Stimulated activated naive B cell treated with anti-CD40 and anti-IgM and Interleukin-4, amounts not matched to agents 10 μg/mL and 1 μg/mL and 100 μg/mL, for 72 hours (primary cell): ENCODE measurements at regions not wholly inside any gene's neighbourhood (a gene's known extent, or its start where the extent isn't known, plus 50 kb on each side); places are given as distances from the start of the nearest gene placed in this dataset.

Experiments
- ATAC-seq, 2 donors: fragments of 150-1000 bp; cut with Tn5 transposase; replicated peaks; 2 replicates each; pipeline ENCODE4 v1.10.0; 2021; ENCODE audit warnings: moderate library complexity in 1 of 2
- DNase-seq: peaks from one replicate; pipeline ENCODE4 v3.0.0; 2021
- H3K27ac Mint-ChIP-seq: one replicate; pipeline ENCODE4 v1.8.0; 2022; ENCODE audit warnings: mild to moderate bottlenecking, mixed read lengths
- H3K27me3 Mint-ChIP-seq, 2 donors: one replicate each; pipeline ENCODE4 v1.8.0; 2022; ENCODE audit warnings: mixed read lengths in 2 of 2
- H3K36me3 Mint-ChIP-seq, 2 donors: one replicate each; pipeline ENCODE4 v1.8.0; 2022; ENCODE audit warnings: mixed read lengths in 2 of 2, mild to moderate bottlenecking in 1 of 2
- H3K4me1 Mint-ChIP-seq, 2 donors: one replicate each; pipeline ENCODE4 v1.8.0; 2022; ENCODE audit warnings: mixed read lengths in 2 of 2, mild to moderate bottlenecking in 1 of 2
- H3K4me3 Mint-ChIP-seq, 2 donors: one replicate each; pipeline ENCODE4 v1.8.0; 2022; ENCODE audit warnings: mild to moderate bottlenecking in 2 of 2, mixed read lengths in 2 of 2, moderate library complexity in 1 of 2
- H3K9me3 Mint-ChIP-seq, 2 donors: one replicate each; pipeline ENCODE4 v1.8.0; 2022; ENCODE audit warnings: mixed read lengths in 2 of 2, mild to moderate bottlenecking in 1 of 2

DNA sequence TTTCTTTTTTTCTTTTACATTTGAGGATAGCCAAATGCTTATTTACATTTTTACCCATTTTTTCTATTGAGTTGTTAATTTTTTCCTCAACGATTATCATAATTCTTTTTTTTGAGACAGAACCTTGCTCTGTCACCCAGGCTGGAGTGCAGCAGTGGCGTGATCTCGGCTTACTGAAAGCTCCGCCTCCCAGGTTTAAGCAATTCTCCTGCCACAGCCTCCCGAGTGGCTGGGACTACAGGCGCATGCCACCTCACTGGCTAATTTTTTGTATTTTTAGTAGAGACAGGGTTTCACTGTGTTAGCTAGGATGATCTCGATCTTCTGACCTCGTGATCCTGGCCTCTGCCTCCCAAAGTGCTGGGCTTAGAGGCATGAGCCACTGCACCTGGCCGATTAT, 208.7 kb downstream of the LIG4 start:
- Mint-ChIP-seq H3K4me1 (no peaks in the 10 kb centered on the region), H3K27me3 (no peaks in the 10 kb centered on the region), H3K36me3 (no peaks in the 10 kb centered on the region), H3K27ac (no peak overlapping the region), H3K9me3 (peaks cover 4 to 5% of the 10 kb centered on the region in 2 donors), H3K4me3 (no peak overlapping the region)
- ATAC-seq (no peak), DNase-seq (no peak)

- peaks cover 4 to 6% of the 10 kb centered on the region in 2 donors for H3K9me3 Mint-ChIP-seq
- ATAC-seq, result no peak
Measured at GRCh38 chr13:108005231-108005630, 210.1 kb downstream of the LIG4 start.

GRCh38 chr13:108003626-108004025, 211.7 kb downstream of the LIG4 start:
- Mint-ChIP-seq H3K27ac (no peak overlapping the region), H3K4me1 (no peaks in the 10 kb centered on the region), H3K27me3 (no peaks in the 10 kb centered on the region), H3K9me3 (peaks cover 3 to 8% of the 10 kb centered on the region in 2 donors), H3K4me3 (no peak overlapping the region), H3K36me3 (no peaks in the 10 kb centered on the region)
- DNase-seq, result no peak
- no peak for ATAC-seq

More at GRCh38 chr13:108005231-108005630, 210.1 kb downstream of the LIG4 start:
- DNase-seq, result no peak
- no peak overlapping the region for H3K27ac Mint-ChIP-seq
- H3K27me3 Mint-ChIP-seq, result no peaks in the 10 kb centered on the region
- no peaks in the 10 kb centered on the region for H3K4me1 Mint-ChIP-seq
- H3K4me3 Mint-ChIP-seq, result no peak overlapping the region
- H3K36me3 Mint-ChIP-seq, result no peaks in the 10 kb centered on the region

- no peak for DNase-seq
- no peak overlapping the region for H3K27ac Mint-ChIP-seq
- no peak overlapping the region for H3K4me3 Mint-ChIP-seq
- H3K9me3 Mint-ChIP-seq, result peaks cover 11 to 15% of the 10 kb centered on the region in 2 donors
- no peak for ATAC-seq
- H3K4me1 Mint-ChIP-seq, result no peaks in the 10 kb centered on the region
- H3K36me3 Mint-ChIP-seq, result no peaks in the 10 kb centered on the region
- no peaks in the 10 kb centered on the region for H3K27me3 Mint-ChIP-seq
Measured at GRCh38 chr13:108000998-108001397, 214.3 kb downstream of the LIG4 start.

- no peak overlapping the region for H3K4me3 Mint-ChIP-seq
Measured at GRCh38 chr13:107999751-108000150, 215.6 kb downstream of the LIG4 start.

GRCh38 chr13:107994137-107994536, 221.2 kb downstream of the LIG4 start:
- Mint-ChIP-seq H3K4me1 (no peaks in the 10 kb centered on the region), H3K9me3 (peaks cover 7 to 11% of the 10 kb centered on the region in 2 donors), H3K27ac (no peak overlapping the region), H3K4me3 (no peak overlapping the region), H3K27me3 (no peaks in the 10 kb centered on the region), H3K36me3 (no peaks in the 10 kb centered on the region)
- ATAC-seq (no peak), DNase-seq (no peak)

More at GRCh38 chr13:107999751-108000150, 215.6 kb downstream of the LIG4 start:
- Mint-ChIP-seq H3K36me3 (no peaks in the 10 kb centered on the region), H3K27me3 (no peaks in the 10 kb centered on the region), H3K27ac (no peak overlapping the region), H3K4me1 (no peaks in the 10 kb centered on the region), H3K9me3 (peaks cover 11 to 15% of the 10 kb centered on the region in 2 donors)
- no peak for DNase-seq
- ATAC-seq, result no peak

- no peak overlapping the region for H3K4me3 Mint-ChIP-seq
- H3K4me1 Mint-ChIP-seq, result no peaks in the 10 kb centered on the region
- H3K27ac Mint-ChIP-seq, result no peak overlapping the region
- peaks cover 7 to 11% of the 10 kb centered on the region in 2 donors for H3K9me3 Mint-ChIP-seq
- no peaks in the 10 kb centered on the region for H3K27me3 Mint-ChIP-seq
- DNase-seq, result no peak
- H3K36me3 Mint-ChIP-seq, result no peaks in the 10 kb centered on the region
- ATAC-seq, result no peak
Measured at GRCh38 chr13:107993239-107993949, 221.9 kb downstream of the LIG4 start.

DNA sequence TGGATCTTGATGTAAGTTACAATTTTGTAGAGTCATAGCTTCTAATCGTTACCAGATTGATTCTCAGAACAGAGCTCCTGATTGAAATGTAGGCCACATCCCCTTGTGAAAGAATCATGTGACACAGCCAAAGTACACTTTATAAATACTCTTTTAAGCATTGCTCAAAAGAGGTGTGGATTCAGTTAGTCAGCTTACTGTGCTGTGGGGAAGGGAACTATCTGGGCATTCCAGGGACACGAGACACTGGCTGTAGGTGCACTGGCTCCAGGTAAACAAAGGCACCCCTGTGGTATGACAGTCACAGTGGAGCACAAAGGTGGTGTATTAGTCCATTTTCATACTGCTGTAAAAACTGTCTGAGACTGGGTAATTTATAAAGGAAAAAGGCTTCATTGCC, 222.8 kb downstream of the LIG4 start:
- no peaks in the 10 kb centered on the region for H3K36me3 Mint-ChIP-seq
- H3K27me3 Mint-ChIP-seq, result no peaks in the 10 kb centered on the region
- ATAC-seq (no peak), DNase-seq (no peak)
- H3K4me1 Mint-ChIP-seq, result no peaks in the 10 kb centered on the region
- H3K4me3 Mint-ChIP-seq, result no peak overlapping the region
- no peak overlapping the region for H3K27ac Mint-ChIP-seq
- peaks cover 5 to 7% of the 10 kb centered on the region in 2 donors for H3K9me3 Mint-ChIP-seq

- Mint-ChIP-seq H3K9me3 (peaks cover 3 to 4% of the 10 kb centered on the region in 2 donors), H3K27me3 (no peaks in the 10 kb centered on the region), H3K4me1 (no peaks in the 10 kb centered on the region), H3K4me3 (no peak overlapping the region), H3K27ac (no peak overlapping the region), H3K36me3 (no peaks in the 10 kb centered on the region)
- ATAC-seq (no peak), DNase-seq (no peak)
Measured at GRCh38 chr13:107977071-107977574, 238.2 kb downstream of the LIG4 start.

DNA sequence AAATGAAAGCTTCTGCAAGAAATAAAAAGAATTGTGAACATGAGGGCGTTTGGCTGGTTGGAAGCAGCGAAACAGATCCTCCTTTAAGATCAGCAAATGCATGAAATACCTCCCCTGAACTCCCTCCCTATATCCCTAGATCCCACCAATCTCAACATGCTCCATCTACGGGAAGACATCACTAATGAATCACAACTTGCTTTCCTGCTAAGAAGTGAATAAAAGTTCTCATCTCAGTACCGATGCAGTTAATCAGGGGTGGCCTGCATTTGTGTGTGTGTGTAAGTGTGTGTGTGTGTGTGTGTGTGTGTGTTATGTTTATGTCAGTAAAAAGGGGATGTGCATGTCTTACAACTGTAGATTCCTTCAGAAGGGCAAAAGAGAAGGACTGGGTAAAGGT, 238.7 kb downstream of the LIG4 start:
- no peak overlapping the region for H3K27ac Mint-ChIP-seq
- no peak overlapping the region for H3K4me3 Mint-ChIP-seq
- H3K36me3 Mint-ChIP-seq, result no peaks in the 10 kb centered on the region
- H3K27me3 Mint-ChIP-seq, result no peaks in the 10 kb centered on the region
- DNase-seq (no peak), ATAC-seq (no peak)
- peaks cover 3 to 4% of the 10 kb centered on the region in 2 donors for H3K9me3 Mint-ChIP-seq
- no peaks in the 10 kb centered on the region for H3K4me1 Mint-ChIP-seq

DNA sequence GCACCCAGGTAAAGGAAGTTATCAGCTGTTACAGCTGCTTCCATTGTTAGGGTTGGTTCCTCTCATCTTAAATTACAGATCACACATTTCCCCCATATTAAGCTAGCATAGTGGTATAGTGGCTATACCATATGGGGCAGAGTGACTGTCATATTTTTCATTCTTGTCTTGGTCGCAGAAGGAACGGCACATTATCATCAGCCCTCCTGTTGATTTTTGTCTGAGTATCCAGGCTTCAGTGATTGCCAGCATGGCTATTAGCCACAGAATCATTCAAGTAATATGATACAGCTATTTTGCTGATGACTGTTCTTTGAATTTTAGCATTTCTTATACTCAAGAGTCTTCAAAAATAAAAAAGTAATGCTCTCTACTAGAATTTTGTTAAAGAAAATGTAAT, 240.9 kb downstream of the LIG4 start:
- Mint-ChIP-seq H3K27ac (no peak overlapping the region), H3K27me3 (no peaks in the 10 kb centered on the region), H3K4me3 (no peak overlapping the region), H3K9me3 (peaks cover 3 to 4% of the 10 kb centered on the region in 2 donors), H3K4me1 (no peaks in the 10 kb centered on the region), H3K36me3 (no peaks in the 10 kb centered on the region)
- no peak for DNase-seq
- no peak for ATAC-seq

DNA sequence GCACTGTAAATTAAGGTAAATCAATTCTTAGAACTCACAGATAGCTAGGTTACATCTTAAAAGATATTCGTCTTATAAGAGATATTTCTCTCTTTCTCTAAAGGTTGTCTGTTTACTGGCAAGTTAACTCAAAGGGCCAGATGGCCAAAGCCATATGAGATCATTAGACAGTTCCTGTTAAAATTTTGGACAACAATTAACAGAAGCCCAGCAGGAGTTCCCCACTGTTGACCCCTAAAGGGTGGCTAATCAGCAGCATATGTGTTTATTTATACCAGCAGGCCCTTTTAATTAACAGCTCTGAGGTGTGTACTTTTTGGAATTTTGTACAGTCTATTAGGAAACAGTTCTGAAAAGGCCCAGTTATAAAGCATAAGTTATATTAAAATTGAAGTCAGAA, 245.8 kb downstream of the LIG4 start:
- no peaks in the 10 kb centered on the region for H3K36me3 Mint-ChIP-seq
- no peak for ATAC-seq

GRCh38 chr13:107968470-107968869, 246.9 kb downstream of the LIG4 start:
- no peak overlapping the region for H3K27ac Mint-ChIP-seq
- H3K4me3 Mint-ChIP-seq, result no peak overlapping the region
- no peak for DNase-seq
- no peaks in the 10 kb centered on the region for H3K27me3 Mint-ChIP-seq
- H3K36me3 Mint-ChIP-seq, result no peaks in the 10 kb centered on the region
- no peak for ATAC-seq
- no peaks in the 10 kb centered on the region for H3K4me1 Mint-ChIP-seq
- H3K9me3 Mint-ChIP-seq, result peaks cover 0 to 1% of the 10 kb centered on the region in 2 donors

More for the DNA sequence above, 245.8 kb downstream of the LIG4 start:
- no peak overlapping the region for H3K27ac Mint-ChIP-seq
- H3K4me1 Mint-ChIP-seq, result no peaks in the 10 kb centered on the region
- no peak overlapping the region for H3K4me3 Mint-ChIP-seq
- no peak for DNase-seq
- H3K9me3 Mint-ChIP-seq, result no peaks in the 10 kb centered on the region
- H3K27me3 Mint-ChIP-seq, result no peaks in the 10 kb centered on the region

DNA sequence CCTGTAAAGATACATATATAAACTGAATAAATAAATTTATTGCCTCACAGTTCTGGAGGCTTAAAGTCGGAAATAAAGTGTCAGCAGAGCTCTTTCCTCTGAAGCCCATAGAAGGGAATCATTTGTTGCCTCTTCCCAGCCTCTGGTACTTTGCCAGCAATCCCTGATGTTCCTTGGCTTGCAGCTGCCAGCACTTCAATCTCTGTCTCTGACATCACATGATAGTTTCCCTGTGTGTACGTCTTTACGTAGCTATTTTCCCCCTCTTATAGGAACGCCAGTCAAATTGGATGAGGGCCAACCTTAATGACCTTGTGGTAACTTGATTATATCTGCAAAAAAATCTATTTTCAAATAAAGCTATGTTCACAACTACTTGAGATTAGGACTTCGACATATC, 250.9 kb downstream of the LIG4 start:
- no peak overlapping the region for H3K27ac Mint-ChIP-seq
- DNase-seq (no peak), ATAC-seq (no peak)
- H3K36me3 Mint-ChIP-seq, result no peaks in the 10 kb centered on the region
- H3K4me3 Mint-ChIP-seq, result no peak overlapping the region
- no peaks in the 10 kb centered on the region for H3K4me1 Mint-ChIP-seq
- H3K9me3 Mint-ChIP-seq, result peaks cover 0 to 2% of the 10 kb centered on the region in 2 donors
- H3K27me3 Mint-ChIP-seq, result no peaks in the 10 kb centered on the region

GRCh38 chr13:107961849-107962608, 253.3 kb downstream of the LIG4 start:
- no peaks in the 10 kb centered on the region for H3K27me3 Mint-ChIP-seq
- no peaks in the 10 kb centered on the region for H3K36me3 Mint-ChIP-seq
- ATAC-seq, result no peak
- no peak overlapping the region for H3K27ac Mint-ChIP-seq
- H3K9me3 Mint-ChIP-seq, result peaks cover 0 to 2% of the 10 kb centered on the region in 2 donors
- DNase-seq, result no peak
- no peaks in the 10 kb centered on the region for H3K4me1 Mint-ChIP-seq
- no peak overlapping the region for H3K4me3 Mint-ChIP-seq
